ENCODE measurements at regions not wholly inside any gene's neighbourhood (a gene's known extent, or its start where the extent isn't known, plus 50 kb on each side); places are given as distances from the start of the nearest gene placed in this dataset.

DNA sequence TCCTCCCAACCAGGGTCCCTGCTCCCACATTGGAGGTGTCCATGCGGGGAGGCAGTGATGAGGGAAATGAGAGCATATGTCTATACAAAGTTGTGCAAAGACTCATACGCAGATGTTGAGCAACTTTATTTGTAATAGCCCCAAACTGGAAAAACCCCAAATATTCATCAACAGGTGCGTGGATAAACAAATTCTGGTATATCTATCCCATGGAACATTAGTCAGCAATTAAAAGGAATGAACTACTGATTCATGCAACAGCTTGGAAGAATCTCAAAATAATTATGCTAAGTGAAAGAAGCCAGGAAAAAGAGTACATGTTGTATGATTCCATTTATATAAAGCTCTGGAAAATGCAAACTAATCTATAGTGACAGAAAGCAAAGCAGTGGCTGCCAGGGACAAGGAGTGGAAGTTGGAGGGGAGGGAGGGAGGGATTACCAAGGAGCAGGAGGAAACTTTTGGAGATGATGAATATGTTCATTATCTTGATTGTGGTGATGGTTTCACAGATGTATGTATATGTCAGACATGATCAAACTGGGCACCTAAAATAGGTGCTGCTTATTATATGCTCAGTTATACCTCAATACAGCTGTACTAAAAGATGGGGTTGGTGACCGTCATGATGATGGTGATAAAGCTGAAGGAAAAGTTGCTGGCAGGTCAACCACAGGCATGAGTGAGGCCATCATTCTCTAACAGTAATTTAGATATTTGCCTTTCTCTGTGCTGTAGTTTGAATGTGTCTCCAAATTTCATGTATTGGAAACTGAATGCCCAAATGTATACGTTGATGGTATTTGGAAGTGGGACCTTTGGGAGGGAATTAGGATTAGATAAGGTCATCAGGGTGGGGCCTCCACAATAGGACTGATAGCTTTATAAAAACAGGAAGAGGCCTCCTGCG, 270.9 kb downstream of the CYP26B1 start:
- TF ChIP-seq EZH2phosphoT487 (IDR thresholded peaks at IDR 0.05; ENCODE audit: unreplicated experiment): no peak
- TF ChIP-seq, protein P1, sequence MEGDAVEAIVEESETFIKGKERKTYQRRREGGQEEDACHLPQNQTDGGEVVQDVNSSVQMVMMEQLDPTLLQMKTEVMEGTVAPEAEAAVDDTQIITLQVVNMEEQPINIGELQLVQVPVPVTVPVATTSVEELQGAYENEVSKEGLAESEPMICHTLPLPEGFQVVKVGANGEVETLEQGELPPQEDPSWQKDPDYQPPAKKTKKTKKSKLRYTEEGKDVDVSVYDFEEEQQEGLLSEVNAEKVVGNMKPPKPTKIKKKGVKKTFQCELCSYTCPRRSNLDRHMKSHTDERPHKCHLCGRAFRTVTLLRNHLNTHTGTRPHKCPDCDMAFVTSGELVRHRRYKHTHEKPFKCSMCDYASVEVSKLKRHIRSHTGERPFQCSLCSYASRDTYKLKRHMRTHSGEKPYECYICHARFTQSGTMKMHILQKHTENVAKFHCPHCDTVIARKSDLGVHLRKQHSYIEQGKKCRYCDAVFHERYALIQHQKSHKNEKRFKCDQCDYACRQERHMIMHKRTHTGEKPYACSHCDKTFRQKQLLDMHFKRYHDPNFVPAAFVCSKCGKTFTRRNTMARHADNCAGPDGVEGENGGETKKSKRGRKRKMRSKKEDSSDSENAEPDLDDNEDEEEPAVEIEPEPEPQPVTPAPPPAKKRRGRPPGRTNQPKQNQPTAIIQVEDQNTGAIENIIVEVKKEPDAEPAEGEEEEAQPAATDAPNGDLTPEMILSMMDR (conservative IDR thresholded peaks at IDR 0.05; ENCODE audit: low read depth in 2 of 2): no peak
- no peak for TF ChIP-seq POLR2AphosphoS5 (IDR thresholded peaks at IDR 0.05; ENCODE audit: low read depth)
- TF ChIP-seq EZH2 (IDR thresholded peaks at IDR 0.05; ENCODE audit: low read depth, unreplicated experiment): no peak
- TF ChIP-seq, protein P2, sequence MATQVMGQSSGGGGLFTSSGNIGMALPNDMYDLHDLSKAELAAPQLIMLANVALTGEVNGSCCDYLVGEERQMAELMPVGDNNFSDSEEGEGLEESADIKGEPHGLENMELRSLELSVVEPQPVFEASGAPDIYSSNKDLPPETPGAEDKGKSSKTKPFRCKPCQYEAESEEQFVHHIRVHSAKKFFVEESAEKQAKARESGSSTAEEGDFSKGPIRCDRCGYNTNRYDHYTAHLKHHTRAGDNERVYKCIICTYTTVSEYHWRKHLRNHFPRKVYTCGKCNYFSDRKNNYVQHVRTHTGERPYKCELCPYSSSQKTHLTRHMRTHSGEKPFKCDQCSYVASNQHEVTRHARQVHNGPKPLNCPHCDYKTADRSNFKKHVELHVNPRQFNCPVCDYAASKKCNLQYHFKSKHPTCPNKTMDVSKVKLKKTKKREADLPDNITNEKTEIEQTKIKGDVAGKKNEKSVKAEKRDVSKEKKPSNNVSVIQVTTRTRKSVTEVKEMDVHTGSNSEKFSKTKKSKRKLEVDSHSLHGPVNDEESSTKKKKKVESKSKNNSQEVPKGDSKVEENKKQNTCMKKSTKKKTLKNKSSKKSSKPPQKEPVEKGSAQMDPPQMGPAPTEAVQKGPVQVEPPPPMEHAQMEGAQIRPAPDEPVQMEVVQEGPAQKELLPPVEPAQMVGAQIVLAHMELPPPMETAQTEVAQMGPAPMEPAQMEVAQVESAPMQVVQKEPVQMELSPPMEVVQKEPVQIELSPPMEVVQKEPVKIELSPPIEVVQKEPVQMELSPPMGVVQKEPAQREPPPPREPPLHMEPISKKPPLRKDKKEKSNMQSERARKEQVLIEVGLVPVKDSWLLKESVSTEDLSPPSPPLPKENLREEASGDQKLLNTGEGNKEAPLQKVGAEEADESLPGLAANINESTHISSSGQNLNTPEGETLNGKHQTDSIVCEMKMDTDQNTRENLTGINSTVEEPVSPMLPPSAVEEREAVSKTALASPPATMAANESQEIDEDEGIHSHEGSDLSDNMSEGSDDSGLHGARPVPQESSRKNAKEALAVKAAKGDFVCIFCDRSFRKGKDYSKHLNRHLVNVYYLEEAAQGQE (IDR thresholded peaks at IDR 0.05; ENCODE audit: unreplicated experiment): no peak
- TF ChIP-seq JUNB (IDR thresholded peaks at IDR 0.05; ENCODE audit: unreplicated experiment): no peak
